Upper lobe of left lung (tissue), 6 donors: ENCODE measurements at regions not wholly inside any gene's neighbourhood (a gene's known extent, or its start where the extent isn't known, plus 50 kb on each side); places are given as distances from the start of the nearest gene placed in this dataset.
"Not testable (repeated sequence)": the region's sequence is repeated elsewhere in the genome, so short reads cannot be mapped to it uniquely, and the experiment has no call there.

Source experiments
- ATAC-seq, 2 donors: fragments of 200-7000 bp; cut with Tn5 transposase; one replicate each; pipeline ENCODE4 v1.9.1; 2022; ENCODE audit warnings: mild to moderate bottlenecking in 2 of 2, moderate library complexity in 2 of 2; ENCODE audit not compliant: low FRiP score in 2 of 2
- DNase-seq, 2 donors: peaks; one replicate each; pipeline ENCODE4 v3.0.0-alpha.2; 2019 to 2020
- H3K27ac ChIP-seq, 4 donors: fragments of 200-600 bp; sonication (generic); one replicate each; pipeline ENCODE4 v1.5.1; 2016 to 2019
- H3K27me3 ChIP-seq, 4 donors: fragments of 200-600 bp; sonication (generic); one replicate each; pipeline ENCODE4 v1.5.1; 2017 to 2019
- H3K36me3 ChIP-seq, 4 donors: fragments of 200-600 bp; sonication (generic); one replicate each; pipeline ENCODE4 v1.5.1; 2016 to 2019
- H3K4me1 ChIP-seq, 4 donors: fragments of 200-600 bp; sonication (generic); one replicate each; pipeline ENCODE4 v1.5.1; 2018 to 2019
- H3K4me3 ChIP-seq, 4 donors: fragments of 200-600 bp; sonication (generic); one replicate each; pipeline ENCODE4 v1.5.1; 2017 to 2019; ENCODE audit warnings: mild to moderate bottlenecking in 2 of 4, moderate library complexity in 1 of 4
- H3K9me3 ChIP-seq, 4 donors: fragments of 200-600 bp; sonication (generic); one replicate each; pipeline ENCODE4 v1.5.1; 2018 to 2019
- EP300 ChIP-seq, 4 donors: sonication (generic); formaldehyde crosslinking; IDR thresholded peaks; one replicate each; pipeline ENCODE4 v1.5.1; 2017; ENCODE audit warnings: antibody characterized with exemption in 4 of 4, control low read depth in 2 of 4
- POLR2A ChIP-seq, 4 donors: fragments of 450-650 bp; IDR thresholded peaks; one replicate each; pipeline ENCODE4 v1.5.1; 2016 to 2017; ENCODE audit warnings: antibody characterized with exemption in 4 of 4, mild to moderate bottlenecking in 2 of 4
- POLR2AphosphoS5 ChIP-seq, 2 donors: sonication (generic); formaldehyde crosslinking; IDR thresholded peaks; one replicate each; pipeline ENCODE4 v1.5.1; 2017; ENCODE audit warnings: antibody characterized with exemption in 2 of 2
- WGBS, 2 donors: methylation state at CpG; one replicate each; pipeline ENCODE4 v1.1.5; 2017 to 2018; 5-methylcytosine and 5-hydroxymethylcytosine counted together
- small RNA-seq, 4 donors: library from RNA; depleted of rRNA; stranded (forward); fragments of <200 nt; gene quantifications; one replicate each; pipeline ENCODE3, GENCODE V24; 2016
- TF ChIP-seq, protein P1 (sequence below), 6 experiments: fragments of 450-650 bp in 4 of 6; fragments of 200-600 bp in 2 of 6; sonication (generic) in 2 of 6; IDR thresholded peaks; one replicate each; pipeline ENCODE4 v1.5.1; 2016 to 2019; ENCODE audit warnings: antibody characterized with exemption in 6 of 6
- donor health status: DM: no; HTN: no; CAD: no; lungs with moderate emphysema.
- donor health status: DM: no; HTN: yes; CAD: no; lungs with severe emphysema.

GRCh38 chr11:83349296-83349695 lies 63.1 kb upstream of the CCDC90B start:
- Histone ChIP-seq H3K9me3 (no peaks in the 10 kb centered on the region), H3K4me3 (no peak overlapping the region), H3K4me1 (no peaks in the 10 kb centered on the region), H3K27me3 (no peaks in the 10 kb centered on the region), H3K27ac (no peak overlapping the region), H3K36me3 (no peaks in the 10 kb centered on the region)
- no peak for TF ChIP-seq POLR2A (IDR thresholded peaks at IDR 0.05)
- no peak for DNase-seq
- WGBS, 2 donors: 66 to 67% methylated on average over 8 of the region's 8 CpGs
- ATAC-seq: no peak

DNA sequence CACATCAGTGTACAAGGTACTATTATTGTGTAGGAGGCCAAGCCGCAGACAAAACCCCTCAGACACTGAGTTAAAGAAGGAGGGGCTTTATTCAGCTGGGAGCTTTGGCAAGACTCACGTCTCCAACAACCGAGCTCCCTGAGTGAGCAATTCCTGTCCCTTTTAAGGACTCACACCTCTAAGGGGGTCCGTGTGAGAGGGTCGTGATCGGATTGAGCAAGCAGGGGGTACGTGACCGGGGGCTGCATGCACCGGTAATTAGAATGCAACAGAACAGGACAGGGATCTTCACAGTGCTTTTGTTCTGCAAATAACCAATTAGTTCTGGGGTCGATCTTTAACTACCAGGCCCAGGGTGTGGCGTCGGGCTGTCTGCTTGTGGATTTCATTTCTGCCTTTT lies 60.5 kb upstream of the CCDC90B start:
- H3K4me1 ChIP-seq, H3K27ac ChIP-seq, DNase-seq, H3K9me3 ChIP-seq, H3K27me3 ChIP-seq, H3K36me3 ChIP-seq, ATAC-seq, H3K4me3 ChIP-seq: not testable (repeated sequence)
- 91 to 93% methylated on average over 12 of the region's 12 CpGs for WGBS, 2 donors

GRCh38 chr11:83344521-83344920 lies 58.4 kb upstream of the CCDC90B start:
- H3K36me3 ChIP-seq: not testable (repeated sequence)

GRCh38 chr11:83336993-83337392 lies 50.8 kb upstream of the CCDC90B start:
- no peak for ATAC-seq
- 0% methylated on average over 1 of the region's 1 CpG; no CpG with 5 or more reads in 1 of the 2 donors for WGBS, 2 donors
- DNase-seq: no peak
- TF ChIP-seq POLR2AphosphoS5 (IDR thresholded peaks at IDR 0.05) (no peak), POLR2A (IDR thresholded peaks at IDR 0.05) (no peak), EP300 (IDR thresholded peaks at IDR 0.05) (no peak)
- TF ChIP-seq, protein P1, sequence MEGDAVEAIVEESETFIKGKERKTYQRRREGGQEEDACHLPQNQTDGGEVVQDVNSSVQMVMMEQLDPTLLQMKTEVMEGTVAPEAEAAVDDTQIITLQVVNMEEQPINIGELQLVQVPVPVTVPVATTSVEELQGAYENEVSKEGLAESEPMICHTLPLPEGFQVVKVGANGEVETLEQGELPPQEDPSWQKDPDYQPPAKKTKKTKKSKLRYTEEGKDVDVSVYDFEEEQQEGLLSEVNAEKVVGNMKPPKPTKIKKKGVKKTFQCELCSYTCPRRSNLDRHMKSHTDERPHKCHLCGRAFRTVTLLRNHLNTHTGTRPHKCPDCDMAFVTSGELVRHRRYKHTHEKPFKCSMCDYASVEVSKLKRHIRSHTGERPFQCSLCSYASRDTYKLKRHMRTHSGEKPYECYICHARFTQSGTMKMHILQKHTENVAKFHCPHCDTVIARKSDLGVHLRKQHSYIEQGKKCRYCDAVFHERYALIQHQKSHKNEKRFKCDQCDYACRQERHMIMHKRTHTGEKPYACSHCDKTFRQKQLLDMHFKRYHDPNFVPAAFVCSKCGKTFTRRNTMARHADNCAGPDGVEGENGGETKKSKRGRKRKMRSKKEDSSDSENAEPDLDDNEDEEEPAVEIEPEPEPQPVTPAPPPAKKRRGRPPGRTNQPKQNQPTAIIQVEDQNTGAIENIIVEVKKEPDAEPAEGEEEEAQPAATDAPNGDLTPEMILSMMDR (IDR thresholded peaks at IDR 0.05): no peak
- Histone ChIP-seq H3K9me3 (no peaks in the 10 kb centered on the region), H3K27me3 (no peaks in the 10 kb centered on the region), H3K4me3 (no peak overlapping the region), H3K36me3 (no peaks in the 10 kb centered on the region), H3K27ac (no peak overlapping the region), H3K4me1 (no peaks in the 10 kb centered on the region)

More at GRCh38 chr11:83344521-83344920, 58.4 kb upstream of the CCDC90B start:
- H3K27ac ChIP-seq, H3K4me1 ChIP-seq, ATAC-seq, H3K27me3 ChIP-seq, H3K9me3 ChIP-seq, H3K4me3 ChIP-seq, DNase-seq: not testable (repeated sequence)
- WGBS, 2 donors: 90% methylated on average over 9 of the region's 9 CpGs

Small RNA genes lying in the stretch of these regions (small RNA-seq; reads per million reads assigned to genes)
- 0 reads per million in 4 donors for gene RF01974
